ENCODE measurements at regions not wholly inside any gene's neighbourhood (a gene's known extent, or its start where the extent isn't known, plus 50 kb on each side); places are given as distances from the start of the nearest gene placed in this dataset.

GRCh38 chr5:14035859-14036503 lies 91.5 kb upstream of the DNAH5 start (continued):
- TF ChIP-seq HOXA9 (CRISPR knock-in tag; IDR thresholded peaks at IDR 0.05; ENCODE audit: borderline replicate concordance): no peak
- TF ChIP-seq ZNF383 (CRISPR knock-in tag; IDR thresholded peaks at IDR 0.05; ENCODE audit: borderline replicate concordance): no peak
- no peak for TF ChIP-seq FOXP1 (IDR thresholded peaks at IDR 0.05)
- TF ChIP-seq FOXP1 (CRISPR knock-in tag; IDR thresholded peaks at IDR 0.05): no peak
- no peak for TF ChIP-seq ZNF441 (CRISPR knock-in tag; IDR thresholded peaks at IDR 0.05; ENCODE audit: borderline replicate concordance)
- 0 out of 4 replicates have a peak, but pooled peaks of 1 of the 2 experiments have one; percentile 14 for TF ChIP-seq EP300 (IDR thresholded peaks at IDR 0.05; ENCODE audit: low read depth in 2 of 2, low read length in 2 of 2)
- TF ChIP-seq EP300 (CRISPR knock-in tag; IDR thresholded peaks at IDR 0.05; ENCODE audit: borderline replicate concordance): no peak
- no peak for TF ChIP-seq KLF6 (CRISPR knock-in tag; IDR thresholded peaks at IDR 0.05)
- TF ChIP-seq ZNF639 (CRISPR knock-in tag; conservative IDR thresholded peaks at IDR 0.05): no peak
- no peak for TF ChIP-seq NFE2L1 (CRISPR knock-in tag; IDR thresholded peaks at IDR 0.05; ENCODE audit: borderline replicate concordance)
- TF ChIP-seq TRIM24 (CRISPR knock-in tag; IDR thresholded peaks at IDR 0.05): no peak
- no peak for TF ChIP-seq RFXAP (CRISPR knock-in tag; IDR thresholded peaks at IDR 0.05; ENCODE audit: borderline replicate concordance)

- no peaks in the 10 kb centered on the region for H3K36me3 ChIP-seq (replicated peaks in 1 of 2; ENCODE audit: control insufficient read depth in 1 of 2, insufficient read depth in 2 of 2, low read length in 2 of 2)
- ChIA-PET CTCF (ENCODE audit: low intra/inter-chr PET ratio, low total read pairs) (no interaction called here), POLR2A (no interaction called here)
- in situ Hi-C loops (cut with HindIII; ENCODE audit: extremely low pct_ligation_motif_present, low pct_unique_long_range_greater_than_20kb): no loop called here
- intact Hi-C loops (cut with micrococcal nuclease; ENCODE audit: unreplicated experiment): no loop called here
- peaks cover 0 to 1% of the 10 kb centered on the region in 2 experiments; a peak in 1 of 5 replicates for H3K27me3 ChIP-seq (ENCODE audit: control insufficient read depth in 1 of 2, insufficient read depth in 2 of 2, low read length in 2 of 2)
- no peaks in the 10 kb centered on the region for H3K9me3 ChIP-seq (ENCODE audit: low read length)
- H4K20me1 ChIP-seq (ENCODE audit: insufficient read depth, low read length): no peaks in the 10 kb centered on the region
- BruUV-seq (replicated peaks): no TSS peak
- no peak for ATAC-seq
- peaks cover 44% of the 10 kb centered on the region for H3K4me1 ChIP-seq (ENCODE audit: insufficient read depth, low read length)
- H3K27ac ChIP-seq (ENCODE audit: extremely low read length, insufficient read depth, low read length): no peak overlapping the region
- H3K9ac ChIP-seq (ENCODE audit: insufficient read depth, low read depth, low read length): no peak overlapping the region
- H3K4me3 ChIP-seq (replicated peaks in 1 of 3; ENCODE audit: insufficient read depth in 1 of 3, low read depth in 2 of 3, low read length in 3 of 3): no peak overlapping the region
- H2AFZ ChIP-seq (ENCODE audit: low read length): no peak overlapping the region
- DNase-seq (ENCODE audit: low spot score): no peak
- WGBS (ENCODE audit: low lambda C conversion rate): 48% methylated on average over 3 of the region's 3 CpGs
- no peaks in the 10 kb centered on the region for H3K79me2 ChIP-seq (ENCODE audit: insufficient read depth, low read length)
- no peak overlapping the region for H3K4me2 ChIP-seq (ENCODE audit: low read depth, low read length)
- no peak for FAIRE-seq
- no peak for TF ChIP-seq NKX3-1 (CRISPR knock-in tag; IDR thresholded peaks at IDR 0.05)
- TF ChIP-seq HMGXB3 (CRISPR knock-in tag; IDR thresholded peaks at IDR 0.05; ENCODE audit: borderline replicate concordance): no peak
- no peak for TF ChIP-seq PAF1 (CRISPR knock-in tag; IDR thresholded peaks at IDR 0.05)
- no peak for TF ChIP-seq ELF3 (CRISPR knock-in tag; IDR thresholded peaks at IDR 0.05)
- no peak for TF ChIP-seq ZNF274 (CRISPR knock-in tag; IDR thresholded peaks at IDR 0.05)
Measured at GRCh38 chr5:14034963-14035362, 90.5 kb upstream of the DNAH5 start.

Data from HepG2 (cell line).